Loucy (cell line): ENCODE measurements at regions not wholly inside any gene's neighbourhood (a gene's known extent, or its start where the extent isn't known, plus 50 kb on each side); places are given as distances from the start of the nearest gene placed in this dataset.

Experiments
- H2AFZ ChIP-seq: fragments of 200-600 bp; sonication (generic); 2 replicates; pipeline ENCODE4 v1.6.0; 2016; ENCODE audit warnings: antibody characterized with exemption, mild to moderate bottlenecking, low read length, moderate library complexity
- H3F3A ChIP-seq: fragments of 200-600 bp; 2 replicates; pipeline ENCODE4 v1.6.0; 2016; ENCODE audit warnings: antibody characterized with exemption, low read depth, mild to moderate bottlenecking
- H3K27me3 ChIP-seq: fragments of 200-600 bp; sonication (generic); 2 replicates; pipeline ENCODE4 v1.6.1; 2014; ENCODE audit warnings: low read length, mild to moderate bottlenecking; ENCODE audit not compliant: insufficient read depth, poor library complexity, severe bottlenecking
- H3K36me3 ChIP-seq: fragments of 200-600 bp; sonication (generic); 2 replicates; pipeline ENCODE4 v1.6.1; 2016; ENCODE audit warnings: low read length; ENCODE audit not compliant: insufficient read depth
- H3K4me1 ChIP-seq: fragments of 200-600 bp; sonication (generic); 2 replicates; pipeline ENCODE4 v1.5.1; 2014; ENCODE audit warnings: low read length, mild to moderate bottlenecking; ENCODE audit not compliant: insufficient read depth, poor library complexity, severe bottlenecking
- H3K4me2 ChIP-seq: fragments of 200-600 bp; sonication (generic); 2 replicates; pipeline ENCODE4 v1.6.0; 2014; ENCODE audit warnings: antibody characterized with exemption, low read length, low read depth, mild to moderate bottlenecking; ENCODE audit not compliant: poor library complexity, severe bottlenecking
- H3K4me3 ChIP-seq: fragments of 200-600 bp; sonication (generic); 2 replicates; pipeline ENCODE4 v1.5.1; 2014; ENCODE audit warnings: low read length, mild to moderate bottlenecking, mixed read lengths; ENCODE audit not compliant: poor library complexity, severe bottlenecking
- H3K79me2 ChIP-seq: fragments of 200-600 bp; sonication (generic); 2 replicates; pipeline ENCODE4 v1.6.1; 2014; ENCODE audit warnings: low read length; ENCODE audit not compliant: insufficient read depth
- H3K9ac ChIP-seq: fragments of 200-600 bp; sonication (generic); 2 replicates; pipeline ENCODE4 v1.6.0; 2014; ENCODE audit warnings: mild to moderate bottlenecking, low read depth, low read length, moderate library complexity; ENCODE audit not compliant: poor library complexity, severe bottlenecking
- H3K9me2 ChIP-seq: fragments of 200-600 bp; sonication (generic); replicated peaks from 2 replicates; pipeline ENCODE4 v1.6.1; 2016; ENCODE audit warnings: low read depth, low read length, mixed read lengths
- H3K9me3 ChIP-seq: fragments of 200-600 bp; sonication (generic); 2 replicates; pipeline ENCODE4 v1.6.1; 2014; ENCODE audit warnings: mild to moderate bottlenecking, antibody characterized with exemption, low read length, low read depth; ENCODE audit not compliant: insufficient read depth
- H4K20me1 ChIP-seq: fragments of 200-600 bp; sonication (generic); 2 replicates; pipeline ENCODE4 v1.6.0; 2014; ENCODE audit warnings: antibody characterized with exemption, low read length, mild to moderate bottlenecking; ENCODE audit not compliant: insufficient read depth, poor library complexity, severe bottlenecking
- EZH2phosphoT487 ChIP-seq: fragments of 200-600 bp; IDR thresholded peaks from 2 replicates; pipeline ENCODE4 v1.6.1; 2018; ENCODE audit warnings: antibody characterized with exemption, mild to moderate bottlenecking, moderate library complexity, borderline replicate concordance
- TF ChIP-seq, protein P1 (sequence below): fragments of 200-600 bp; sonication (generic); conservative IDR thresholded peaks from 2 replicates; pipeline ENCODE4 v1.5.1; 2014; ENCODE audit warnings: mild to moderate bottlenecking, antibody characterized with exemption, low read length

- Histone ChIP-seq H4K20me1 (no peaks in the 10 kb centered on the region), H3K79me2 (no peaks in the 10 kb centered on the region), H3K36me3 (no peaks in the 10 kb centered on the region), H3K4me3 (no peak overlapping the region), H3K4me2 (no peak overlapping the region), H3K9ac (no peak overlapping the region), H2AFZ (no peak overlapping the region), H3K9me3 (no peaks in the 10 kb centered on the region), H3K9me2 (no peaks in the 10 kb centered on the region), H3F3A (no peaks in the 10 kb centered on the region), H3K27me3 (no peaks in the 10 kb centered on the region), H3K4me1 (no peaks in the 10 kb centered on the region)
- TF ChIP-seq, protein P1, sequence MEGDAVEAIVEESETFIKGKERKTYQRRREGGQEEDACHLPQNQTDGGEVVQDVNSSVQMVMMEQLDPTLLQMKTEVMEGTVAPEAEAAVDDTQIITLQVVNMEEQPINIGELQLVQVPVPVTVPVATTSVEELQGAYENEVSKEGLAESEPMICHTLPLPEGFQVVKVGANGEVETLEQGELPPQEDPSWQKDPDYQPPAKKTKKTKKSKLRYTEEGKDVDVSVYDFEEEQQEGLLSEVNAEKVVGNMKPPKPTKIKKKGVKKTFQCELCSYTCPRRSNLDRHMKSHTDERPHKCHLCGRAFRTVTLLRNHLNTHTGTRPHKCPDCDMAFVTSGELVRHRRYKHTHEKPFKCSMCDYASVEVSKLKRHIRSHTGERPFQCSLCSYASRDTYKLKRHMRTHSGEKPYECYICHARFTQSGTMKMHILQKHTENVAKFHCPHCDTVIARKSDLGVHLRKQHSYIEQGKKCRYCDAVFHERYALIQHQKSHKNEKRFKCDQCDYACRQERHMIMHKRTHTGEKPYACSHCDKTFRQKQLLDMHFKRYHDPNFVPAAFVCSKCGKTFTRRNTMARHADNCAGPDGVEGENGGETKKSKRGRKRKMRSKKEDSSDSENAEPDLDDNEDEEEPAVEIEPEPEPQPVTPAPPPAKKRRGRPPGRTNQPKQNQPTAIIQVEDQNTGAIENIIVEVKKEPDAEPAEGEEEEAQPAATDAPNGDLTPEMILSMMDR: no peak
- TF ChIP-seq EZH2phosphoT487: no peak
These were observed 126.4 kb upstream of the ANKFN1 start for GRCh38 chr17:56026915-56027314.

DNA sequence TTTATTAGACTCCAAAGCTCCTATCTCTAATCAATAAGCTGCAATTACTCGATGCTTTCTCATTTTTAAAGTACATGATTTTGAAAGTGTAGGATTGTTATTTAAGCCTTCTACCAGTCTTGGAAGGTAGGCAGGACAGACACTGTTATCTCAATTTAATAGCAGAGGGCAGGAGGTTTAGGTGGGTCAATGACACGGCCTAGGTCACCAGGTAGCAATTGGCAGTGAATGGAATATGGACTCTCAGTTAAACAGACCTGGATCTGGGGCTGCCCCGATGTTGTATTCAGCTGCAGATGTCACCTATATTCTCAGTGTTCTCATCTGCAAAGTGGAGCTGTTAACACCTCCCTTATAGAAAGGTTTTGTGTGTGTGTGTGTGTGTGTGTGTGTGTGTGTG lies 124.4 kb upstream of the ANKFN1 start:
- no peaks in the 10 kb centered on the region for H3K9me3 ChIP-seq
- no peak overlapping the region for H2AFZ ChIP-seq
- TF ChIP-seq EZH2phosphoT487: no peak
- TF ChIP-seq, protein P1: no peak
- no peak overlapping the region for H3K4me3 ChIP-seq
- no peaks in the 10 kb centered on the region for H3F3A ChIP-seq
- H3K27me3 ChIP-seq: no peaks in the 10 kb centered on the region
- no peak overlapping the region for H3K9ac ChIP-seq
- no peaks in the 10 kb centered on the region for H3K4me1 ChIP-seq
- no peak overlapping the region for H3K4me2 ChIP-seq
- H3K36me3 ChIP-seq: no peaks in the 10 kb centered on the region
- H3K79me2 ChIP-seq: no peaks in the 10 kb centered on the region
- no peaks in the 10 kb centered on the region for H4K20me1 ChIP-seq
- no peaks in the 10 kb centered on the region for H3K9me2 ChIP-seq

- Histone ChIP-seq H3K36me3 (no peaks in the 10 kb centered on the region), H4K20me1 (no peaks in the 10 kb centered on the region), H3K4me2 (no peak overlapping the region), H3K9ac (no peak overlapping the region), H3F3A (no peaks in the 10 kb centered on the region), H3K9me2 (no peaks in the 10 kb centered on the region), H3K27me3 (no peaks in the 10 kb centered on the region), H3K9me3 (no peaks in the 10 kb centered on the region), H3K4me1 (no peaks in the 10 kb centered on the region), H3K79me2 (no peaks in the 10 kb centered on the region), H3K4me3 (no peak overlapping the region), H2AFZ (no peak overlapping the region)
- TF ChIP-seq EZH2phosphoT487: no peak
- TF ChIP-seq, protein P1: 0 out of 2 replicates have a peak, but pooled peaks have one; percentile 11
These were observed 123.2 kb upstream of the ANKFN1 start for GRCh38 chr17:56030009-56030624.
